ENCODE measurements at regions not wholly inside any gene's neighbourhood (a gene's known extent, or its start where the extent isn't known, plus 50 kb on each side); places are given as distances from the start of the nearest gene placed in this dataset.

- in situ Hi-C loops (cut with MboI; ENCODE audit: low sequenced_read_pairs, unreplicated experiment), result no loop called here
- TF ChIP-seq, protein P1, sequence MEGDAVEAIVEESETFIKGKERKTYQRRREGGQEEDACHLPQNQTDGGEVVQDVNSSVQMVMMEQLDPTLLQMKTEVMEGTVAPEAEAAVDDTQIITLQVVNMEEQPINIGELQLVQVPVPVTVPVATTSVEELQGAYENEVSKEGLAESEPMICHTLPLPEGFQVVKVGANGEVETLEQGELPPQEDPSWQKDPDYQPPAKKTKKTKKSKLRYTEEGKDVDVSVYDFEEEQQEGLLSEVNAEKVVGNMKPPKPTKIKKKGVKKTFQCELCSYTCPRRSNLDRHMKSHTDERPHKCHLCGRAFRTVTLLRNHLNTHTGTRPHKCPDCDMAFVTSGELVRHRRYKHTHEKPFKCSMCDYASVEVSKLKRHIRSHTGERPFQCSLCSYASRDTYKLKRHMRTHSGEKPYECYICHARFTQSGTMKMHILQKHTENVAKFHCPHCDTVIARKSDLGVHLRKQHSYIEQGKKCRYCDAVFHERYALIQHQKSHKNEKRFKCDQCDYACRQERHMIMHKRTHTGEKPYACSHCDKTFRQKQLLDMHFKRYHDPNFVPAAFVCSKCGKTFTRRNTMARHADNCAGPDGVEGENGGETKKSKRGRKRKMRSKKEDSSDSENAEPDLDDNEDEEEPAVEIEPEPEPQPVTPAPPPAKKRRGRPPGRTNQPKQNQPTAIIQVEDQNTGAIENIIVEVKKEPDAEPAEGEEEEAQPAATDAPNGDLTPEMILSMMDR (IDR thresholded peaks at IDR 0.05; ENCODE audit: borderline replicate concordance, control extremely low read depth, extremely low read depth, insufficient read depth, missing control alignments), result no peak
- DNase-seq (ENCODE audit: low spot score), result no peak
Measured at GRCh38 chr18:10074728-10075127, 160.9 kb downstream of the VAPA start.

- TF ChIP-seq, protein P1 (IDR thresholded peaks at IDR 0.05; ENCODE audit: borderline replicate concordance, control extremely low read depth, extremely low read depth, insufficient read depth, missing control alignments), result no peak
- no peak for DNase-seq (ENCODE audit: low spot score)
- in situ Hi-C loops (cut with MboI; ENCODE audit: low sequenced_read_pairs, unreplicated experiment), result no loop called here
Measured at GRCh38 chr18:10076502-10077030, 162.8 kb downstream of the VAPA start.

GRCh38 chr18:10077986-10078385, 164.2 kb downstream of the VAPA start:
- in situ Hi-C loops (cut with MboI; ENCODE audit: low sequenced_read_pairs, unreplicated experiment), result no loop called here
- DNase-seq (ENCODE audit: low spot score), result no peak
- TF ChIP-seq, protein P1 (IDR thresholded peaks at IDR 0.05; ENCODE audit: borderline replicate concordance, control extremely low read depth, extremely low read depth, insufficient read depth, missing control alignments), result no peak

GRCh38 chr18:10080372-10080771, 166.6 kb downstream of the VAPA start:
- no peak for DNase-seq (ENCODE audit: low spot score)
- in situ Hi-C loops (cut with MboI; ENCODE audit: low sequenced_read_pairs, unreplicated experiment), result no loop called here
- TF ChIP-seq, protein P1 (IDR thresholded peaks at IDR 0.05; ENCODE audit: borderline replicate concordance, control extremely low read depth, extremely low read depth, insufficient read depth, missing control alignments), result no peak

DNA sequence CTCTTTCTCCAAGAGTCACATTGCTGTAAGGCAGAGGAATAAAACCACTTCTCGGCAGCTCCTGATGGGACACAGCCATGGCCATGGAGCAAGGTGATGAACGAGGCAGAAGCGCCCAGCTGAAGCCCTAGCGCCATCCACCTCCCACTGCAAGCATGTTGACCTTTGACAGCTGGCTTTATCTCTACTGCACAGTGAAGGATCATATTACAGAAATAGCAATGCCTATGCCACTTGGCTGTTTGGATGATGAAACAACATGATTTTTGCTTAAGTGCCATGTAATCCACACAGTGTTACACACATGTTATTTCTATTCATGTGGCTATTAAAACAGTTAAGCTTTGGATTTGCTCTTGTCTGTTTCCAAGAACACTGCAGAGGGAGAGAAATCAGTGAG, 167.7 kb downstream of the VAPA start:
- TF ChIP-seq, protein P1 (IDR thresholded peaks at IDR 0.05; ENCODE audit: borderline replicate concordance, control extremely low read depth, extremely low read depth, insufficient read depth, missing control alignments), result no peak
- no peak for DNase-seq (ENCODE audit: low spot score)
- in situ Hi-C loops (cut with MboI; ENCODE audit: low sequenced_read_pairs, unreplicated experiment), result no loop called here

DNA sequence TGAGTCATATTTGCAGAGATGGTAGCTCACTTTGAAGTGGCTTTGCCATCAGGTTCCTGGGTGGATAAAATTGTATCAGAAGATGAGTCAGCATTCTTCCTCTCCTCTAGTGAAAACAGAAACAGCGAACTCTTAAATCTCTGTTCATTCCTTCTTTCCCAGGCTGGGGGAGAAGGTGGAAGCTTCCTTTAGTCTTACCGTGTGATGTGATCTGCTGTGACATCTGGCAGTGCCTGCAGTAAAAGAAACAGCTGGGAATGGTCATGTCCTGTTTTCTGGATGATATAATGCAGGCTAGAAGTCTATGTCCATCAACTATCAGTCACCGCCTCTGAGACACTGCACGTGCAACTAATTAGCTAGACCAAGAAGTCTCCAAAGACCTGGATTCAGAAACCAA, 171.6 kb downstream of the VAPA start:
- no peak for DNase-seq (ENCODE audit: low spot score)
- in situ Hi-C loops (cut with MboI; ENCODE audit: low sequenced_read_pairs, unreplicated experiment), result no loop called here
- TF ChIP-seq, protein P1 (IDR thresholded peaks at IDR 0.05; ENCODE audit: borderline replicate concordance, control extremely low read depth, extremely low read depth, insufficient read depth, missing control alignments), result no peak

DNA sequence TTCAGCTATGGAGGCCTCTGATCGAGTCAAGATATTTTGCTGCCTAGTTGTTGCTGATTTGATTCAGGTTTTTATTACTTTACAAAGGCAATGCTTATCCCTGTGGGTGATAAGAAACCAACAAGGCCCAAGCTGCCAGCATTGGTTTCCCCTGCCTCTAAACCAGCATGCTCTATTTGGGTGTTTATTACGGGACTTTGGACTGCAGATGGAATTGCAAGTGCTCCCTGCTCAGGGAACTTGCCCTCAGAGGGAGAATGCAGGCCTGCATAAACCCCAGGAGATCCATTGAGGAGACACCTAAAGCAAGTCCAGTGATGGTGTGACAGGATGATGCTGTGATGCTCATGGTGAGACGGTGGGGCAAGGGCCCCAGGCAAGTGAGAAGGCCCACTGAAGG, 172.1 kb downstream of the VAPA start:
- in situ Hi-C loops (cut with MboI; ENCODE audit: low sequenced_read_pairs, unreplicated experiment), result no loop called here
- DNase-seq (ENCODE audit: low spot score), result no peak
- TF ChIP-seq, protein P1 (IDR thresholded peaks at IDR 0.05; ENCODE audit: borderline replicate concordance, control extremely low read depth, extremely low read depth, insufficient read depth, missing control alignments), result no peak
